ENCODE measurements at regions not wholly inside any gene's neighbourhood (a gene's known extent, or its start where the extent isn't known, plus 50 kb on each side); places are given as distances from the start of the nearest gene placed in this dataset.

- TF ChIP-seq ZNF423 (tag by site-specific recombination; IDR thresholded peaks at IDR 0.05) (no peak), ZNF138 (tag by site-specific recombination; IDR thresholded peaks at IDR 0.05; ENCODE audit: borderline replicate concordance) (no peak), ZNF416 (tag by site-specific recombination; IDR thresholded peaks at IDR 0.05) (no peak), ZNF585B (tag by site-specific recombination; IDR thresholded peaks at IDR 0.05) (no peak), ZNF16 (tag by site-specific recombination; IDR thresholded peaks at IDR 0.05; ENCODE audit: low read depth) (no peak), ZSCAN30 (tag by site-specific recombination; IDR thresholded peaks at IDR 0.05) (no peak), ZNF350 (tag by site-specific recombination; IDR thresholded peaks at IDR 0.05) (no peak), ZFP41 (tag by site-specific recombination; IDR thresholded peaks at IDR 0.05; ENCODE audit: borderline replicate concordance) (no peak), ZNF777 (tag by site-specific recombination; IDR thresholded peaks at IDR 0.05; ENCODE audit: borderline replicate concordance) (no peak), KLF16 (tag by site-specific recombination; IDR thresholded peaks at IDR 0.05) (no peak), ZNF514 (tag by site-specific recombination; IDR thresholded peaks at IDR 0.05) (no peak), ZBTB48 (tag by site-specific recombination; IDR thresholded peaks at IDR 0.05) (peak; percentile 63; the same call in 1 of the 2 replicates), ZNF133 (tag by site-specific recombination; IDR thresholded peaks at IDR 0.05) (no peak), ZNF670 (tag by site-specific recombination; IDR thresholded peaks at IDR 0.05; ENCODE audit: low read depth) (no peak), ZNF248 (tag by site-specific recombination; IDR thresholded peaks at IDR 0.05) (no peak), ZNF202 (tag by site-specific recombination; IDR thresholded peaks at IDR 0.05; ENCODE audit: borderline replicate concordance) (no peak), ZNF560 (tag by site-specific recombination; IDR thresholded peaks at IDR 0.05; ENCODE audit: borderline replicate concordance) (no peak), GLI2 (tag by site-specific recombination; IDR thresholded peaks at IDR 0.05; ENCODE audit: borderline replicate concordance, low read depth) (no peak), ZNF174 (tag by site-specific recombination; IDR thresholded peaks at IDR 0.05) (no peak), SCRT2 (tag by site-specific recombination; IDR thresholded peaks at IDR 0.05) (no peak), ZNF473 (tag by site-specific recombination; IDR thresholded peaks at IDR 0.05) (peak; percentile 62; the same call in 1 of the 2 replicates), MYNN (tag by site-specific recombination; IDR thresholded peaks at IDR 0.05; ENCODE audit: borderline replicate concordance) (no peak), ZNF549 (tag by site-specific recombination; IDR thresholded peaks at IDR 0.05) (no peak), KLF7 (tag by site-specific recombination; IDR thresholded peaks at IDR 0.05; ENCODE audit: borderline replicate concordance) (no peak), GLIS2 (tag by site-specific recombination; IDR thresholded peaks at IDR 0.05) (no peak), BCL11B (tag by site-specific recombination; IDR thresholded peaks at IDR 0.05; ENCODE audit: low read depth) (no peak), EGR2 (tag by site-specific recombination; IDR thresholded peaks at IDR 0.05; ENCODE audit: low read depth) (no peak), ZNF311 (tag by site-specific recombination; IDR thresholded peaks at IDR 0.05; ENCODE audit: borderline replicate concordance) (peak; percentile 67; the same call in 1 of the 2 replicates), ZNF654 (tag by site-specific recombination; IDR thresholded peaks at IDR 0.05; ENCODE audit: low read depth) (no peak), ZNF558 (tag by site-specific recombination; IDR thresholded peaks at IDR 0.05) (no peak), ZBTB21 (tag by site-specific recombination; IDR thresholded peaks at IDR 0.05) (no peak), YY1 (tag by site-specific recombination; IDR thresholded peaks at IDR 0.05) (no peak), REST (tag by site-specific recombination; IDR thresholded peaks at IDR 0.05) (no peak), SP3 (tag by site-specific recombination; IDR thresholded peaks at IDR 0.05) (no peak), ZNF169 (tag by site-specific recombination; IDR thresholded peaks at IDR 0.05) (no peak), ZNF707 (tag by site-specific recombination; IDR thresholded peaks at IDR 0.05) (no peak), KLF8 (tag by site-specific recombination; IDR thresholded peaks at IDR 0.05) (no peak; the same call in 1 of the 2 replicates)
- TF ChIP-seq, protein P1, sequence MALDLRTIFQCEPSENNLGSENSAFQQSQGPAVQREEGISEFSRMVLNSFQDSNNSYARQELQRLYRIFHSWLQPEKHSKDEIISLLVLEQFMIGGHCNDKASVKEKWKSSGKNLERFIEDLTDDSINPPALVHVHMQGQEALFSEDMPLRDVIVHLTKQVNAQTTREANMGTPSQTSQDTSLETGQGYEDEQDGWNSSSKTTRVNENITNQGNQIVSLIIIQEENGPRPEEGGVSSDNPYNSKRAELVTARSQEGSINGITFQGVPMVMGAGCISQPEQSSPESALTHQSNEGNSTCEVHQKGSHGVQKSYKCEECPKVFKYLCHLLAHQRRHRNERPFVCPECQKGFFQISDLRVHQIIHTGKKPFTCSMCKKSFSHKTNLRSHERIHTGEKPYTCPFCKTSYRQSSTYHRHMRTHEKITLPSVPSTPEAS (tag by site-specific recombination; IDR thresholded peaks at IDR 0.05) = peak; percentile 100
- TF ChIP-seq, protein P2, sequence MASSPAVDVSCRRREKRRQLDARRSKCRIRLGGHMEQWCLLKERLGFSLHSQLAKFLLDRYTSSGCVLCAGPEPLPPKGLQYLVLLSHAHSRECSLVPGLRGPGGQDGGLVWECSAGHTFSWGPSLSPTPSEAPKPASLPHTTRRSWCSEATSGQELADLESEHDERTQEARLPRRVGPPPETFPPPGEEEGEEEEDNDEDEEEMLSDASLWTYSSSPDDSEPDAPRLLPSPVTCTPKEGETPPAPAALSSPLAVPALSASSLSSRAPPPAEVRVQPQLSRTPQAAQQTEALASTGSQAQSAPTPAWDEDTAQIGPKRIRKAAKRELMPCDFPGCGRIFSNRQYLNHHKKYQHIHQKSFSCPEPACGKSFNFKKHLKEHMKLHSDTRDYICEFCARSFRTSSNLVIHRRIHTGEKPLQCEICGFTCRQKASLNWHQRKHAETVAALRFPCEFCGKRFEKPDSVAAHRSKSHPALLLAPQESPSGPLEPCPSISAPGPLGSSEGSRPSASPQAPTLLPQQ (tag by site-specific recombination; IDR thresholded peaks at IDR 0.05) = no peak
These were observed 177.4 kb upstream of the LINGO1 start (continued) for GRCh38 chr15:77810130-77810571.

Measured in HEK293 (cell line).